NCI-H2196 (cell line): ENCODE measurements at regions not wholly inside any gene's neighbourhood (a gene's known extent, or its start where the extent isn't known, plus 50 kb on each side); places are given as distances from the start of the nearest gene placed in this dataset.

Experiments
- DNase-seq: peaks from one replicate; lab custom pipeline; 2025; ENCODE audit not compliant: unreplicated experiment; lab: John Stamatoyannopoulos, UW

- no peak for DNase-seq
These were observed 492.7 kb downstream of the RASEF start for GRCh38 chr9:82570226-82570625.

- DNase-seq = no peak
These were observed 491.4 kb downstream of the RASEF start for GRCh38 chr9:82571540-82571939.

GRCh38 chr9:82572146-82572545, 490.8 kb downstream of the RASEF start:
- DNase-seq = no peak

- no peak for DNase-seq
These were observed 488.0 kb downstream of the RASEF start for GRCh38 chr9:82574911-82575310.

GRCh38 chr9:82580921-82581320, 482.0 kb downstream of the RASEF start:
- no peak for DNase-seq

- DNase-seq = no peak
These were observed 481.4 kb downstream of the RASEF start for GRCh38 chr9:82581516-82581915.

GRCh38 chr9:82581935-82582334, 481.0 kb downstream of the RASEF start:
- no peak for DNase-seq

- DNase-seq = no peak
These were observed 480.2 kb downstream of the RASEF start for GRCh38 chr9:82582693-82583092.

- no peak for DNase-seq
These were observed 479.4 kb downstream of the RASEF start for GRCh38 chr9:82583524-82583923.

- no peak for DNase-seq
These were observed 478.5 kb downstream of the RASEF start for GRCh38 chr9:82584349-82584863.

- no peak for DNase-seq
These were observed 476.0 kb downstream of the RASEF start for GRCh38 chr9:82586918-82587356.

GRCh38 chr9:82588301-82589180, 474.4 kb downstream of the RASEF start:
- no peak for DNase-seq

GRCh38 chr9:82590845-82591244, 472.1 kb downstream of the RASEF start:
- DNase-seq = no peak

GRCh38 chr9:82593501-82593900, 469.4 kb downstream of the RASEF start:
- DNase-seq = no peak

- peak; percentile 11 for DNase-seq
These were observed 465.4 kb downstream of the RASEF start for GRCh38 chr9:82597241-82598203.

- no peak for DNase-seq
These were observed 464.5 kb downstream of the RASEF start for GRCh38 chr9:82598241-82599039.

- DNase-seq = peak; percentile 5
These were observed 463.5 kb downstream of the RASEF start for GRCh38 chr9:82599336-82599949.

- DNase-seq = peak; percentile 27
These were observed 462.2 kb downstream of the RASEF start for GRCh38 chr9:82600536-82601292.

- DNase-seq = no peak
These were observed 461.6 kb downstream of the RASEF start for GRCh38 chr9:82601293-82601771.
